HepG2 (cell line): ENCODE measurements at regions not wholly inside any gene's neighbourhood (a gene's known extent, or its start where the extent isn't known, plus 50 kb on each side); places are given as distances from the start of the nearest gene placed in this dataset.

Source experiments
- ATF5 ChIP-seq: sonication (generic); formaldehyde crosslinking; IDR thresholded peaks from 2 replicates; pipeline ENCODE4 v1.4.0; 2020; ENCODE audit warnings: mild to moderate bottlenecking, low read depth, missing genetic modification reagents
- CEBPG ChIP-seq: IDR thresholded peaks from 2 replicates; pipeline ENCODE4 v1.6.1; 2016
- CTCF ChIP-seq: sonication (generic); formaldehyde crosslinking; IDR thresholded peaks from 2 replicates; pipeline ENCODE4 v1.5.0; 2020; ENCODE audit warnings: mild to moderate bottlenecking, missing genetic modification reagents, moderate library complexity
- NFIC ChIP-seq: IDR thresholded peaks from 2 replicates; pipeline ENCODE4 v1.6.1; 2012; ENCODE audit warnings: mild to moderate bottlenecking, low read length, inconsistent platforms
- NR1H2 ChIP-seq: sonication (generic); formaldehyde crosslinking; IDR thresholded peaks from 2 replicates; pipeline ENCODE4 v1.8.1; 2022; ENCODE audit warnings: low read depth, missing genetic modification reagents, borderline replicate concordance
- REST ChIP-seq, 2 experiments: IDR thresholded peaks; 2 replicates each; pipeline ENCODE4 v1.6.1; 2011 to 2012; ENCODE audit warnings: low read length in 2 of 2, borderline replicate concordance in 1 of 2, low read depth in 1 of 2, mild to moderate bottlenecking in 1 of 2, moderate library complexity in 1 of 2
- SP140L ChIP-seq: sonication (generic); formaldehyde crosslinking; IDR thresholded peaks from 2 replicates; pipeline ENCODE4 v1.4.0; 2020; ENCODE audit warnings: missing genetic modification reagents, borderline replicate concordance
- ZBTB2 ChIP-seq: sonication (generic); formaldehyde crosslinking; IDR thresholded peaks from 2 replicates; pipeline ENCODE4 v1.8.0; 2022; ENCODE audit warnings: low read depth, missing genetic modification reagents
- ZBTB21 ChIP-seq: sonication (generic); formaldehyde crosslinking; IDR thresholded peaks from 2 replicates; pipeline ENCODE4 v1.4.0; 2020; ENCODE audit warnings: missing genetic modification reagents
- ZHX1 ChIP-seq: sonication (generic); formaldehyde crosslinking; IDR thresholded peaks from 2 replicates; pipeline ENCODE4 v1.8.1; 2022; ENCODE audit warnings: low read depth, mild to moderate bottlenecking, missing genetic modification reagents

GRCh38 chr4:26248647-26249046, 72.2 kb upstream of the RBPJ start:
- no peak for TF ChIP-seq ZHX1
- TF ChIP-seq NR1H2 (CRISPR knock-in tag): no peak
- no peak for TF ChIP-seq CTCF (CRISPR knock-in tag)
- no peak for TF ChIP-seq REST (IDR thresholded peaks at IDR 0.05; ENCODE audit: borderline replicate concordance in 1 of 2, low read depth in 1 of 2, low read length in 2 of 2)
- no peak for TF ChIP-seq ATF5 (CRISPR knock-in tag)
- no peak for TF ChIP-seq ZBTB21
- TF ChIP-seq ZBTB2: no peak
- TF ChIP-seq NFIC: no peak
- no peak for TF ChIP-seq SP140L (CRISPR knock-in tag)
- no peak for TF ChIP-seq CEBPG (CRISPR knock-in tag)
